Nephron (organoid): ENCODE measurements at regions not wholly inside any gene's neighbourhood (a gene's known extent, or its start where the extent isn't known, plus 50 kb on each side); places are given as distances from the start of the nearest gene placed in this dataset.
"Not testable (repeated sequence)": the region's sequence is repeated elsewhere in the genome, so short reads cannot be mapped to it uniquely, and the experiment has no call there.

ENCODE experiments used
- H3K27ac Mint-ChIP-seq, 3 experiments: 2 replicates each; pipeline ENCODE4 v1.8.0; 2020; ENCODE audit warnings: mixed read lengths in 3 of 3, mild to moderate bottlenecking in 2 of 3, moderate library complexity in 1 of 3
- H3K27me3 Mint-ChIP-seq: 2 replicates; pipeline ENCODE4 v1.8.0; 2021; ENCODE audit warnings: low read depth, mild to moderate bottlenecking, moderate library complexity, mixed read lengths
- H3K36me3 Mint-ChIP-seq: 2 replicates; pipeline ENCODE4 v1.8.0; 2020; ENCODE audit warnings: low read depth, mixed read lengths
- H3K4me1 Mint-ChIP-seq: 2 replicates; pipeline ENCODE4 v1.8.0; 2020; ENCODE audit warnings: mixed read lengths
- H3K4me3 Mint-ChIP-seq, 3 experiments: 2 replicates each; pipeline ENCODE4 v1.8.0; 2020; ENCODE audit warnings: mild to moderate bottlenecking in 3 of 3, mixed read lengths in 3 of 3, moderate library complexity in 2 of 3
- H3K9me3 Mint-ChIP-seq: 2 replicates; pipeline ENCODE4 v1.8.0; 2020; ENCODE audit warnings: mixed read lengths
- TF ChIP-seq, protein P1 (sequence below), 3 experiments: fragments of 200-600 bp; sonication (generic); IDR thresholded peaks; one replicate each; pipeline ENCODE4 v1.5.0; 2021; ENCODE audit warnings: antibody characterized with exemption in 3 of 3; ENCODE audit not compliant: unreplicated experiment in 3 of 3

DNA sequence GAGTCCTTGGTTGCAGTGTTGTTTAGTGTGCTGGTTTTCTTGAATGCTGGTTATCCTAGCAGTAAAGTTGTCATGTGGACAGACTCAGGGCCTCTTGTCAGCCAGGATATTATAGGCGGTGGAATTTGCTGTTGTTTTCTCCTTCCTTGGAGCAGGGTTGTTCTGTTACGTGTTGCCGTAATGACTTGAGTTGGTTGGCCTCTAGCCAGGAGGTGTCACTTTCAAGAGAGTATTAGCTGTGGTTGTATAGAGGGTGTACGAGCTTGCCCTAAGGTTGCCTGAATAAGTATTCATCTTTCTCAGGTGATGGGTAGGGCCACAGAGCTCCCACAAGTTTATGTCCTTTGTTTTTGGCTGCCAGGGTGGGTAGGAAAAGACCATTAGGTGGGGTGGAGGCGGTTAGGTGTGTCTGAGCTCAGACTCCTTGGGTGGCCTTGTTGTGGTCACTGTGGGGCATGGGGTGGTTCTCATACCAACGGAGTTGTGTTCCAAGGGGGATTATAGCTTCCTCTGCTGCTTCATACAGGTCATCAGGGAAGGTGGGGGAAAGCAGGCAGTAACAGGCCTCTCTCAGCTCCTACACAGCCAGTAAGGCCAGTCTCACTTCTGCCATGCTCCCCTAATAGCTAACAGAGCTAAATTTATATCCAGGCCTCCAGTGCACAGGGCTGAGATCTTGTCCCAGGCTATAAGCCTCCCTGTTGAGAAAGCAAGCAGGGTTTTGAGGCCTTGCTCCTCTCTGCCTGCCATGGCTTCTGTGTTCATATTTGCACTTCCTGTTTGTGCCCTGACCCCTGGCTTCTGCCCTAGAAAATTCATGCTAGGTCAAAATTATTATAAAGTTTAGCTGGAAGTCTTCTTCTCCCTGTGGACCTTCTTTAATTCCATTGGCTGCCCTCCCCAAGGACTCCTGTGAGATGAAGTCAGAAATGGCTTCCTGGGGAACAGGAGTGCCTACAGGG is 594.7 kb downstream of the RAPGEF2 start:
- TF ChIP-seq, protein P1, sequence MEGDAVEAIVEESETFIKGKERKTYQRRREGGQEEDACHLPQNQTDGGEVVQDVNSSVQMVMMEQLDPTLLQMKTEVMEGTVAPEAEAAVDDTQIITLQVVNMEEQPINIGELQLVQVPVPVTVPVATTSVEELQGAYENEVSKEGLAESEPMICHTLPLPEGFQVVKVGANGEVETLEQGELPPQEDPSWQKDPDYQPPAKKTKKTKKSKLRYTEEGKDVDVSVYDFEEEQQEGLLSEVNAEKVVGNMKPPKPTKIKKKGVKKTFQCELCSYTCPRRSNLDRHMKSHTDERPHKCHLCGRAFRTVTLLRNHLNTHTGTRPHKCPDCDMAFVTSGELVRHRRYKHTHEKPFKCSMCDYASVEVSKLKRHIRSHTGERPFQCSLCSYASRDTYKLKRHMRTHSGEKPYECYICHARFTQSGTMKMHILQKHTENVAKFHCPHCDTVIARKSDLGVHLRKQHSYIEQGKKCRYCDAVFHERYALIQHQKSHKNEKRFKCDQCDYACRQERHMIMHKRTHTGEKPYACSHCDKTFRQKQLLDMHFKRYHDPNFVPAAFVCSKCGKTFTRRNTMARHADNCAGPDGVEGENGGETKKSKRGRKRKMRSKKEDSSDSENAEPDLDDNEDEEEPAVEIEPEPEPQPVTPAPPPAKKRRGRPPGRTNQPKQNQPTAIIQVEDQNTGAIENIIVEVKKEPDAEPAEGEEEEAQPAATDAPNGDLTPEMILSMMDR (IDR thresholded peaks at IDR 0.05; ENCODE audit: unreplicated experiment in 3 of 3), result no peak
- Mint-ChIP-seq H3K4me1 (no peaks in the 10 kb centered on the region), H3K36me3 (peaks cover 8% of the 10 kb centered on the region), H3K4me3 (no peak overlapping the region), H3K27me3 (no peaks in the 10 kb centered on the region), H3K27ac (no peak overlapping the region), H3K9me3 (peaks cover 26% of the 10 kb centered on the region)

DNA sequence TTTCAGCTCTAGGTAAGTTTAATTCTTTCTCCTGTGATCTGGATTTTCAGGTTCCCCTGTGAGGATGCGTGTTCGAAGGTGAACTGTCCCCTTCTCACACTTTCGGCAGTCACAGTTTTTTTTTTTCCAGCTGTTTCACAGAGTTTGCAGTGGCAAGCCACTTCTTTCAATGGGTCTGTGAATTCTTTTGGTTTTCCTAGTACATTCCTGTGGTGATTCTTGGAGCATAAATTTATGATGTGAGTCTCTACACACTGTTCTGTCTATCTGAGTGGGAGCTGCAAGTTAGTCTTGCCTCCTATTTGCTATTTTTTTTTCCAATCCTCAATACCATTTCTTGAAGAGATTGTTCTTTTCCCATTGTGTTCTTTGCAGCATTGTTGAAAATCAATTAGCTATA is 595.5 kb downstream of the RAPGEF2 start:
- TF ChIP-seq, protein P1 (IDR thresholded peaks at IDR 0.05; ENCODE audit: unreplicated experiment in 3 of 3), result no peak
- Mint-ChIP-seq H3K36me3 (peaks cover 4% of the 10 kb centered on the region), H3K27me3 (no peaks in the 10 kb centered on the region), H3K4me3 (no peak overlapping the region), H3K4me1 (no peaks in the 10 kb centered on the region), H3K9me3 (peaks cover 21% of the 10 kb centered on the region), H3K27ac (no peak overlapping the region)

DNA sequence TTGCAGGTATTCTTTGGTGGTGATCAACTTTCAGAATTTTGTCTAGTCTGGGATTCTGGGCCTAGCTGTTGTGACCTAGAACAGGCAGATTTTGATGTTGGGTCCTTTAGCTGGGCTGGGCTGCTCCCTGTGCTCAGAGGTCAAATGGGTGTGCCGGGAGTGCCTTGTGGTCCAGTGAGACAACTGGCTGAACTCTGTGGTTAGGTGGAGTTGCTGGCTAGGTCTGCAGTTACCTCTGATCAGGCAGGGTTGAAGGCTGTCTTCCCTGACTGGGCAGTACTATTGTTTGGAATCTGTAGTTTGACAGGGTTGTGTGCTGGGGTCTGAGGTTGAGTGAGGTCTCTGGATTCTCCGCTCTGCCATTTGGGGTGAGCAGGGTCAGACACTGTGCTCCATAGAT is 599.3 kb downstream of the RAPGEF2 start:
- Mint-ChIP-seq H3K4me3 (no peak overlapping the region), H3K9me3 (peaks cover 21% of the 10 kb centered on the region), H3K27me3 (no peaks in the 10 kb centered on the region), H3K36me3 (peaks cover 4% of the 10 kb centered on the region), H3K27ac (no peak overlapping the region), H3K4me1 (no peaks in the 10 kb centered on the region)
- TF ChIP-seq, protein P1 (IDR thresholded peaks at IDR 0.05; ENCODE audit: unreplicated experiment in 3 of 3), result no peak

DNA sequence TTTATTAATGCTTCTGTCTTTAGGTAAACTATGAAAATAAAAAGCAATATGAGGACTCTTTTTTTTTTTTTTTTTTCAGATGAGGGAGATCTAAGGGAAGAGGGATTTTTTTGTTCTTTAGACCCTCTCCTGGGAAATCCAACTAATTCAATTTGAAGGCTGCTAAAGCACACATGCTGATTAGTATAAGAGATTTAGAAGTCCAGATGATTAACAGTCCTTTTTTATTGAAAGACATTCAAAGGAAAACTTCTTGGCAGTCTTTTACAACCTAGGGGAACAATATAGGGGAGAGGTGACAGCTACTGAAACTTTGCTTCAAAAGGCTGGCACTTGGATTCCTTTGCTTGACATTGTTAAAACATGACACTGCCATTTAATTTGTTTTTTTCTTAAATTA is 602.5 kb downstream of the RAPGEF2 start:
- Mint-ChIP-seq H3K27me3 (no peaks in the 10 kb centered on the region), H3K27ac (no peak overlapping the region), H3K4me1 (no peaks in the 10 kb centered on the region), H3K4me3 (no peak overlapping the region), H3K36me3 (peaks cover 4% of the 10 kb centered on the region), H3K9me3 (peaks cover 21% of the 10 kb centered on the region)
- TF ChIP-seq, protein P1 (IDR thresholded peaks at IDR 0.05; ENCODE audit: unreplicated experiment in 3 of 3), result no peak

DNA sequence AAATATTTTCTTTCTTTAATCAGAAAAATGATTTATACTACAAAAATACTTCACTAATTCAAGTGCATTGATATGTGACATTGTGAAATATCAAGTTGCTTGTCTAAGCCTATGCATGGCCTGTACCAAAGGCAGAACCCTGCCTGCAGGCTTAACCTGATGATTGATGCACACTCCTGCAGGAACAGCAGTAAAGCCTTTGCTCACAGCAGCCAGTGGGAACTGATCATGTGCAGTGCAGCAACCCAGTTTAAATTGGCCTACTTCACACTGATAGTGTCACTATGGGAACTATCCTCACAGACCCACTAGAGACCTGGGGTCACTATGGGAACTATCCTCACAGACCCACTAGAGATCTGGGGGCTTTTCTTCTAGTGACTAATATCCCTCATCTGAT is 603.8 kb downstream of the RAPGEF2 start:
- H3K27ac Mint-ChIP-seq, result no peak overlapping the region
- H3K4me3 Mint-ChIP-seq, result no peak overlapping the region
- no peaks in the 10 kb centered on the region for H3K4me1 Mint-ChIP-seq
- no peaks in the 10 kb centered on the region for H3K27me3 Mint-ChIP-seq
- H3K36me3 Mint-ChIP-seq, result no peaks in the 10 kb centered on the region
- peaks cover 11% of the 10 kb centered on the region for H3K9me3 Mint-ChIP-seq
- TF ChIP-seq, protein P1 (IDR thresholded peaks at IDR 0.05; ENCODE audit: unreplicated experiment in 3 of 3), result no peak

DNA sequence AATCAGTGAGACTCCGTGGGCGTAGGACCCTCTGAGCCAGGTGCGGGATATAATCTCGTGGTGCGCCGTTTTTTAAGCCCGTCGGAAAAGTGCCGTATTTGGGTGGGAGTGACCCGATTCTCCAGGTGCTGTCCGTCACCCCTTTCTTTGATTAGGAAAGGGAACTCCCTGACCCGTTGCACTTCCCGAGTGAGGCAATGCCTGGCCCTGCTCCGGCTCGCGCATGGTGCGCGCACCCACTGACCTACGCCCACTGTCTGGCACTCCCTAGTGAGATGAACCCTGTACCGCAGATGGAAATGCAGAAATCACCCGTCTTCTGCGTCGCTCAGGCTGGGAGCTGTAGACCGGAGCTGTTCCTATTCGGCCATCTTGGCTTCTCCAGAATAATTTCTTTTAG is 612.3 kb downstream of the RAPGEF2 start:
- H3K4me3 Mint-ChIP-seq, H3K27me3 Mint-ChIP-seq, H3K9me3 Mint-ChIP-seq, H3K4me1 Mint-ChIP-seq, H3K27ac Mint-ChIP-seq, H3K36me3 Mint-ChIP-seq: not testable (repeated sequence)
